Osteocyte (in vitro differentiated cells): ENCODE measurements at regions not wholly inside any gene's neighbourhood (a gene's known extent, or its start where the extent isn't known, plus 50 kb on each side); places are given as distances from the start of the nearest gene placed in this dataset.
A peak's percentile ranks its signal among the peaks of the same experiment; 100 is the strongest.

ENCODE experiments used
- DNase-seq: peaks from one replicate; pipeline ENCODE4 v3.0.0; 2021; ENCODE audit warnings: mixed read lengths; ENCODE audit not compliant: unreplicated experiment; ENCODE audit errors: extremely low spot score
- H3K27ac Mint-ChIP-seq: one replicate; pipeline ENCODE4 v1.8.0; 2021; ENCODE audit warnings: mild to moderate bottlenecking, mixed read lengths; ENCODE audit not compliant: unreplicated experiment
- H3K27me3 Mint-ChIP-seq: one replicate; pipeline ENCODE4 v1.8.0; 2021; ENCODE audit warnings: mixed read lengths; ENCODE audit not compliant: unreplicated experiment
- H3K36me3 Mint-ChIP-seq: one replicate; pipeline ENCODE4 v1.8.0; 2021; ENCODE audit warnings: mixed read lengths; ENCODE audit not compliant: unreplicated experiment
- H3K4me1 Mint-ChIP-seq: one replicate; pipeline ENCODE4 v1.8.0; 2021; ENCODE audit warnings: mixed read lengths; ENCODE audit not compliant: unreplicated experiment
- H3K4me3 Mint-ChIP-seq: one replicate; pipeline ENCODE4 v1.8.0; 2021; ENCODE audit warnings: mild to moderate bottlenecking, moderate library complexity, mixed read lengths; ENCODE audit not compliant: unreplicated experiment
- H3K9me3 Mint-ChIP-seq: one replicate; pipeline ENCODE4 v1.8.0; 2021; ENCODE audit warnings: mixed read lengths; ENCODE audit not compliant: unreplicated experiment
- CTCF ChIP-seq: fragments of 200-600 bp; sonication (generic); IDR thresholded peaks from 2 replicates; pipeline ENCODE4 v1.5.0; 2021; ENCODE audit warnings: antibody characterized with exemption, mild to moderate bottlenecking, moderate library complexity

- H3K36me3 Mint-ChIP-seq: no peaks in the 10 kb centered on the region
- H3K27me3 Mint-ChIP-seq: no peaks in the 10 kb centered on the region
- no peaks in the 10 kb centered on the region for H3K9me3 Mint-ChIP-seq
- H3K4me3 Mint-ChIP-seq: peak overlapping the region; percentile 49
- peak overlapping the region; percentile 98 for H3K27ac Mint-ChIP-seq
- H3K4me1 Mint-ChIP-seq: peaks cover 79% of the 10 kb centered on the region
- TF ChIP-seq CTCF: no peak
- DNase-seq: no peak
Measured at GRCh38 chr14:61153914-61154545, 127.1 kb downstream of the TMEM30B start.

GRCh38 chr14:61153431-61153830 lies 127.7 kb downstream of the TMEM30B start:
- peak; percentile 34 for TF ChIP-seq CTCF
- Mint-ChIP-seq H3K4me3 (peak overlapping the region; percentile 4), H3K9me3 (no peaks in the 10 kb centered on the region), H3K4me1 (peaks cover 84% of the 10 kb centered on the region), H3K27me3 (no peaks in the 10 kb centered on the region), H3K27ac (peak overlapping the region; percentile 98), H3K36me3 (no peaks in the 10 kb centered on the region)
- DNase-seq: peak; percentile 93

GRCh38 chr14:61152851-61153364 lies 128.2 kb downstream of the TMEM30B start:
- H3K9me3 Mint-ChIP-seq: no peaks in the 10 kb centered on the region
- no peaks in the 10 kb centered on the region for H3K36me3 Mint-ChIP-seq
- H3K4me3 Mint-ChIP-seq: peak overlapping the region; percentile 4
- DNase-seq: no peak
- peaks cover 90% of the 10 kb centered on the region for H3K4me1 Mint-ChIP-seq
- no peak for TF ChIP-seq CTCF
- H3K27me3 Mint-ChIP-seq: no peaks in the 10 kb centered on the region
- H3K27ac Mint-ChIP-seq: peak overlapping the region; percentile 98

- H3K9me3 Mint-ChIP-seq: no peaks in the 10 kb centered on the region
- no peaks in the 10 kb centered on the region for H3K27me3 Mint-ChIP-seq
- no peaks in the 10 kb centered on the region for H3K36me3 Mint-ChIP-seq
- peak overlapping the region; percentile 34 for H3K4me3 Mint-ChIP-seq
- peaks cover 93% of the 10 kb centered on the region for H3K4me1 Mint-ChIP-seq
- H3K27ac Mint-ChIP-seq: peak overlapping the region; percentile 98
- DNase-seq: no peak
- no peak for TF ChIP-seq CTCF
Measured at GRCh38 chr14:61151251-61151650, 129.9 kb downstream of the TMEM30B start.

GRCh38 chr14:61150851-61151250 lies 130.3 kb downstream of the TMEM30B start:
- peak overlapping the region; percentile 98 for H3K27ac Mint-ChIP-seq
- peaks cover 97% of the 10 kb centered on the region for H3K4me1 Mint-ChIP-seq
- TF ChIP-seq CTCF: no peak
- no peaks in the 10 kb centered on the region for H3K36me3 Mint-ChIP-seq
- H3K4me3 Mint-ChIP-seq: peak overlapping the region; percentile 34
- no peaks in the 10 kb centered on the region for H3K27me3 Mint-ChIP-seq
- no peak for DNase-seq
- H3K9me3 Mint-ChIP-seq: no peaks in the 10 kb centered on the region
